GM21717 (cell line): ENCODE measurements at regions not wholly inside any gene's neighbourhood (a gene's known extent, or its start where the extent isn't known, plus 50 kb on each side); places are given as distances from the start of the nearest gene placed in this dataset.

Source experiments
- ATAC-seq: cut with Tn5 transposase; IDR thresholded peaks from one replicate; pipeline ENCODE4 v1.9.1; 2021; ENCODE audit warnings: mild to moderate bottlenecking, moderate library complexity; ENCODE audit not compliant: unreplicated experiment

DNA sequence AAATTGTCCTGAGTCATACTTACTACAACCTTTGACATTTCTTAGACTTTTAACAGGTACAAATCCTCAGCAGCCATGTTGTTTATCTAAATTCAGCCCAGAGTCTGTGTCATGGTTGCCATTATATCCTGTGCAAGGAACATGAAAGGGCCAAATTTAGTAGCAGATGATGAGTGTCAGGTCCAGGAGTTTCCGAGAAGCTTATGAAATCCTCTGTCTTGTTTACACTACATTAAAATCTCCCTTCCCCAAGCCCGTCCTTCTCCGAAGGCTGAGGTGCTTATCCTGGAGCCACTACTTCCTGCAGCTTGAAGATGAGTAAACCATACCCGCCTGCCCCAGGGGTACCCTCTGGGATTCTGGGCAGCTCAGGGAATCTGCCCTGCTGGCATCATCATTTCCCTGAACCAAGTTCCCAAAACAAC, 102.6 kb upstream of the SERP2 start:
- ATAC-seq: no peak

DNA sequence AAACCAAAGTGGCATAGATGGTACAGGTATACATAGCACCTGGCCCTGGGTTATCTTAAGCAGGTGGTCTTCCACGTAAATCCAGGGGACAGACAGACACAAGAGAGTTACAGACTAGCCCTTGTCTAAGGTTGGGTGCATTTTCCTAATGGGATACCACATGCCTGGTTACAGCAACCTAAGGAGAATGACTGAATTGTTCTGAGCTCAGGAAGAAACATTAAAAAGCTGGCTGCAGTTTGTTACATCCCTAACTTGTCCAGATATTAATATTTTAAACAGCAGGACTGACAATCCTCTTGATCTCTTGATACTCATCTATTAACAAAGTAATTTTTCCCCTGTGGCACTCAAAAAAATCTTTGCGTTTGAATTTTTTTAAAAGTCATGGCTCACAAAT, 102.2 kb upstream of the SERP2 start:
- ATAC-seq: no peak

DNA sequence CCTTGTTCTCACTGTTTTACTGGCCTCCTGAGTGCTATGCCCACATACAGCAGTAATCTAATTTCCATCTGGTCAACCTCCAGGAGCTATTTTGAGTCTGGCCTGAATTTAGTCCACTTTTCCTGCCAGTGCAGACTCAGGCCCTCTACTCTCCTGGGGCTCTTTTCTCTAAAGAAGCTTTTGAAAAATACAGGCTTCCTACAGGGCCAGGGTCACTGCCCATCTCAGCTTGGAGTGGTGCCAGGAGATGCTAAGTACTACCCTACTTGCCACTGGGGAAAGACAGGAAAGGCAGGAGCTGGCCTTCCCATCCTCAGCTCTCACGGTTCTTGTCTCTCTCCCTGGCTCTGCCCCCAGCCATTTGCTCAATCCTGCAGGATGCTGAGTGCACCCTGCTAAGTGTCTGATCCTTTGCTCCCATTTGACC, 101.7 kb upstream of the SERP2 start:
- ATAC-seq: no peak

DNA sequence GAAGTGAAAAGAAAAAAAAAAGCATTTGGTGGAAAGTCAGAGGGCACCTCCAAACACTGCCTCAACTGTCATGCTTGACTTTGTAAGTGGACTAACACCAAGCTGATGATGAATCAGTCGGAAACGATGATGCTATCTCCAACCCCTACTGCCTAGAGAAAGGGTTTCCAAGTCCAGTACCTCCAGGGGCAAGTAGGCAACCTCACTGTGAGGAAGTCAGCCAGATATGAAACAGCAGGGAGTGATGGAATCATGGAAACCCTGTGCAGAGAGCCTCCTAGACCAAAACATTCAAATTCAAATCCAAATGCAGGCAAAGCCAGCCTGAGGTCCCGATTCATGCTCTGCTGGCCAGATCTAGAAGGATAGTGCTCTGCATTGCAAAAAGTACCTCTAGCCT, 100.9 kb upstream of the SERP2 start:
- ATAC-seq: no peak

DNA sequence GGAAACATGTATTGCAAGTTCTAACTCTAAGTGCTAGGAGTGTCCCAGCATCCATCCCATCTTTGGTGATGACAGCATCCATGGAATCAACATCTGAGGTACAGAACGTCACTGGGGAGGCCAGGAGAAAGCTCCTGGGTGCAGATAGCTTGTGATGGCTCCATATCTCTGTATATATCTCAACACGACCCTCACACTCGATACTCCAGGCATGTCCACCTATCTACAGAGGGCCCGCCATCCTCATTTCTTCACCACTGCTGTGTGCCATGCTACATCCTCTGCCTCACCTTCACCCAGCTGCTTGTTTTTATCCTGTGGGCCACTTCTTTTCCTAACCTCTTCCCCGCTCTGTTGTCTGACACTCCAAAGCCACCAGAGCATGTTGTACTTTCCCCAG, 100.4 kb upstream of the SERP2 start:
- ATAC-seq: no peak

DNA sequence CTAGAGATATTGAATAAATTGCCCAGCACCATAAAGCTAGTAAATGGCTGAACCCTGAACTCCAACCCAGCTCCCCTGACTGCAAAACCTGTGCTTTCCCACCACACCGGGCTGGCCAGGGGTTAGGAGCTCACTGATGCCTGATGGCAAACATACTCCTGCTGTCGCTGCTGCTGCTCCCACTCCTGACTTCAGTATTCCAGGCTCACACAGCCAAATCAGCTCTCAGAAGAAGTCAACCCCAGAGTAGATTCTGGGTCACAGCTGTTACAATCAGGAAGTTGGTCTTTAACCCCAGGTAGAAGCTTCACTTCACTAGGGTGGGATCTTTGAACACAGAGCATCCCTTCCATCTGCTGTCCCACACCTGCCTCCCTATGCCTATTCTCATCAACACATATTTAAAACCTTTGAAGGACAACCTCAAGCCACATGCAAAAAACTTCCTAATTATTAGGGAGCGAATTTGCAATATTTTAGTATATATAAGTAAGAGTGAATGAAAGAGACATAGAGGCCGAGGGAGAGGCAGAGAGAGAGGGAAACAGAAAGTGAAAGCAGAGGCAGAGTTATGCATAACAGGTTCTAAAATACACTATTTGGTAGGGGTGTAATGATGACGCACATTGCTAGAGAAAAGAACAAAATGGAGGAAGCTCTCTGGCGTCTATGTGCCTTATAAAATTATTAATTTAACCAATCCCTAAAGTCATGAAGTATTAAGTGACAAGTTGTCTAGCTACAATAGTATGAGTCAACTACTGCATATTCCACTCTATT, 99.4 kb upstream of the SERP2 start:
- peak; percentile 87 for ATAC-seq

DNA sequence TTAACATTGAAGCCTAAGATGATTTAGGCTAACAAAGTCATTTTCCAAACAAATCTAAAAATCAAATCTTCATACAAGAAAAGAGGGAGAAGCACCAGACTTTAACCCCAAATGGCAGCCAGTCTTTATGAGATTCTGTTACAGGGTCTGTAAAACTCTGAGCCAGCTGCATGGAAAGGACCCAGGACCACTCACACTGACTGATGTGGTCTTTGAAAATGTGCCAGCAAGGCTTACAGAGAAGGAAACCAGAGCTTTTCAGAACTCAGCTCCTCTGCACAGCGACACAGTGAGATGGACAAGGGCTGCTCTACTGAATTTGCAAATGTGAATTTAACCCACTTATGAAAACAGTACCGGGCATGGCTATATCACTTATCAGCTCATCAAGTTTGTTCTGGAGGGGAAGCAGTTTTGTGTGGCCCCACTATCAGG, 98.8 kb upstream of the SERP2 start:
- peak; percentile 10 for ATAC-seq

DNA sequence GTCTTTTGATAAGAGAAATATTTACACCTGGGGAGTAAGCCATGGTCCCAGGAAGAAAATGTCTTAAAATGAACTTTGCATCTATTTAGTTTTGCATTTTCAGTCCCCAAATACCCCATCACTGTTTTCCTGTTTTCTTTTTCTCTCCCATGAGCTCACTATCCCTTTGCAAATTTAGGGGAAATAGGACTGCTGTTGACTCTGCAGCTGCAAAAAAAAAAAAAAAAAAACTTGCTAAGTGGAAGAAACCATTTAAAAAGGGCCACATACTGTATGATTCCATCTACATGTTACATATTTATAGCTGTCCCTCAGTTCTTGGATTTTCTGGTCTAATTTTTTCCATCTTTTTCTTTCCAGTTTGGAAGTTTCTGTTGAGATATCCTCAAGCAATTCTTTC, 98.2 kb upstream of the SERP2 start:
- no peak for ATAC-seq

DNA sequence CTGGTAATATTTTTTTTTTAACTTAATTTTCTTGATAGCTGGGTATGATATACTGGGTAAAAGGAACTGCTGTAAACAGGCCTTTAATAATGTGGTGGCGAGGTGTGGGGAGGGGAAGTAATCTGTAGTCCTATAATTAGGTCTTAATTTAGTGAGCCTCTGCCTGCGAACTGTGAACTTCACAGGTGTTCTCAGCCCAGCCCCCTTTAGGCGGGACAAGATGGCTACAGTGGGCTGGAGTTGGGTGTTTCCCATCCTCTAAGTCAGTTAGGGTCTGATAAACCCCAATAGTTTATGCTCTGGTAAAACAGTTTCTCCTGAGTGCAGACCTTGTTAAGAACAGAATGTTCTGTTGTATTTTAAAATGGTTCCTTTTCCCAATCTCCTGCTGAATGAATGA, 97.6 kb upstream of the SERP2 start:
- no peak for ATAC-seq

DNA sequence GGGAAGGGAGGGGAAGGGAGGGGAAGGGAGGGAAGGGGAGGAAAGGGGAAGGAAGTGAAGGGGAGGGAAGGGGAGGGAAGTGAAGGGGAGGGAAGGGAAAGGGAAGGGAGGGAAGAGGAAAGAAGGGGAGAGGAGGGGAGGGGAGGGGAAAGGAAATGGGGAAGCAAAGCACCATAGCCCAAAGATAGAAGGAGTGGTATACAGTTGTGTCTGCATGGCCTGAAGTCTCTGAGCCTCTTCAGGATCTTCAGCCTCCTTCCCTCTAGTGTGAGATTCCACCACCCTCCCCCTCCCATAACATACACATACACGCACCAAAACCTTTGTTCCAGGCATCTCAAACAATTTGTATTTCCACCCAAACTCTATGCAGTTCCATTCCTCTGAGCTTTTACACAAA, 96.2 kb upstream of the SERP2 start:
- ATAC-seq: no peak

DNA sequence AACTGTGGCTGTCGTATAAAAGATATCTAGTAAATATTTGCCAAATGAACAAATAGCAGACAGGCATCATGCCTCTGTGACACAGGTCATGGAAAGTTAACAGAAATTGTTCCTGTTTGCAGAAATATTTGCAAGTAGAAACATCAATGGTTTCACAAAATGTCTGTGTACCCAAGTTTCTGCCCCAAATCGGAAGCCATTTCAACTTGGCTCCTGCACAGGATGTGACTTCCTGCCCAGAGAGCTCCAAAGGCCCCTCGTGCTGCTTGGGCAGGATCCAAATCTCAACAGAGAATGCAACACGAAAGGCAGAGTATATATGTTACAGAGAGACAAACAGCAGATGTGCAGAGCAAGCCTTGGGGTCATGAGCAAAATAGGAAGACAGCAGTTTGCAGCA, 95.5 kb upstream of the SERP2 start:
- ATAC-seq: no peak

DNA sequence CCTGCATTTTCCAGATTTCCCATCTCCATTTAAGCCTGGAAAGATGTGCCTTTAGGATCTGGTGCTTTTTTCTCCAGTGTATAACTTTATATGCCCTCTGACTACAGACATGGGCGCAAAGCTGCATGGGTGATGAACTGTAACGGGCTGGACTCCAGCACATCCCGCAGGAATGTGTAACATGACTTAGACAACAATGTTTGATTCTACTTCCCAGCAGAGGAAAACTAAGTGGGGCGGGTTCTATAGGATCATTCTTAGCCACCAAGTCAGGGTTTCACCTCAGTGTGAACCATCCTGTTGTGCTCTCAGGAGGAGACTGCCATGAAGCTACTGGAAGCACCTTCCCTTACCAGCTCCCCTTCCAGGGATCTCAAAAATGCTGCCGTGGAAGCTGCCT, 93.2 kb upstream of the SERP2 start:
- ATAC-seq: no peak

DNA sequence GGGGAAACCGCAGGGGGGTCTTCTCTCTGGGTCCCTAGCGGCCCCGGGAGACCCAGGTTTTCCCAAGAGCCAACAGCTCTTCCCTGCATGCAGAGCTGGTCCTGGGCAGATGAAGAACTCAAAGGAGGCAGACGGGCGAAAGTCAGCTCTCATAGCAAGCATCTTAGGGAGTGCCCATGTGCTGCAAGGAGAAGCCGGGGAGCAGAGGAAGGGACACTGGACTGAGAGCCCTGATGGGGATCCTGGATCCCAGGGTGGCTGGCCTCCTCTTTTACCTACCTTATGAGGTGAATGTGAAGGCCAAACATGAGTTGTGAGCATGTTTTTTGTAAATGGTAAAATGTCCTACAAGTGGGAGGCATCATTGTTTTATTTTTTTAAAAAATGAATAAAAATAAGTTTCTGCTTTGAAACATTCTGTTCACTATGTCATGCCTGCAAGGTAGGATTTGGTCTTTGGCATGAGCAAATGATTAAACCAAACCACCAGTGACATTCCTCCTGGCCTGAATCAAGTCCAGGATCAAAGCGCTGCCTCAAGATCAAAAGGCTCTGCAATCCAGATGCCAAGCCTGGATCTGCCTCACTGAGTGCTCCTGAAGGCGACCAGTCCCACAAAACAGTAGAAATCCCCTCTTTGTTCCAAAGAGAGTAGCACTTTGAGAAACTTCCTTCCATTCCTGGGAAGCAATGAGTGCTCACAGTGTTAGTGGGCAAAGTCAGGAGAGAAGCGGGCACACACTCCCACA, 92.2 kb upstream of the SERP2 start:
- ATAC-seq: no peak

DNA sequence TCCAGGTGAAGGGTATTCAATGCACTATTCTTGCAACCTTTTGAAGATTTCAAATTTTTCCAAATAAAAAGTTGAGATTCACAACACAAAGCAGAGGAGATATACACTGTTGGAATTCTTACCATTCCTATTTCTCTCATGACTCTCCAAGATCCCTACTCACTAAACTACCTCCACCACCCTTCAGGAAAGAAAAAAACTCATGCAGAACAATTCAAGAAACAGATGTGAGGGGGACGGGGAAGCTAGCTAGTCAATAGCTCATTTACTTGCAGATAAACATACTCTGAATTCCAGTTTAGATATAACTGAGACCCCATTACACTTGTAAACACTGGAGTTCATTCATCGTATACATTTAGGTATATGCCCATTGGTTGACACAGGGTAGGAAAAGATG, 90.0 kb upstream of the SERP2 start:
- no peak for ATAC-seq

DNA sequence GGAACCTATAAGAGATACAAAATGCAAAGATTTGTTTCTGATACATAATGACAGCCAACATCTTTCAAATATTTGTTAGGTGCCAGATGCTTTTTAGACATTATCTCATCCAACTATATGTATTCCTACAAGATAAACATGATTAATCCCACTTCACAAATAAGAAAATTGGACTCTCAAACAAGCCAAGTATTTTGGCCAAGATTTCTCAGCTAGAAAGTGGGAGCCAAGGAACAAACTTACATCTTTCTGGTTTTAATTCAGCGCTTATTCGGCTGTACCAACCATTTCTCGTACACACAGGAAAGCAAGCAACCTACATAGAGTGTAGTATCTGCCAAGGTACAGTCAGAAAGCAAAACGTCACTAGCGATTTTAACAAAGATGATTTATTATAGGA, 85.7 kb upstream of the SERP2 start:
- ATAC-seq: no peak

DNA sequence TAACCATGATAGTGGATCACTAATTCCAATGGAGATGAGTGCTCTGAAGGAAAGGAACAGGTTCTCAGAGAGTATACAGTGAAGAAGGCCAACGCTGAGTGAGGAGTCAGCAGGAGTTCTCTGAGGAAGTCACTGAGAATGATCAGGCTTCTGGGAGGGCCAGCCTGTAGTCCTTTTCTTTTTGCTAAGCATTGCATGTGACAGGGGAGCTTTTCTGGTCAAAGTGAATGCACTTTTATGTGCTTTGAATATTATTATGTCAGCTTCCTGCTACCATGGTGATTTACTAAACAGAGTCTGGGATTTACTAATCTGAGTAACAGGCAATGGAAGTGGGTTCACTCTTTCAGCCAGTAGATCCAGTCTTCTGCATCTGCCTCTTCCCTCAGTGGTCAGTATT, 81.1 kb upstream of the SERP2 start:
- no peak for ATAC-seq

DNA sequence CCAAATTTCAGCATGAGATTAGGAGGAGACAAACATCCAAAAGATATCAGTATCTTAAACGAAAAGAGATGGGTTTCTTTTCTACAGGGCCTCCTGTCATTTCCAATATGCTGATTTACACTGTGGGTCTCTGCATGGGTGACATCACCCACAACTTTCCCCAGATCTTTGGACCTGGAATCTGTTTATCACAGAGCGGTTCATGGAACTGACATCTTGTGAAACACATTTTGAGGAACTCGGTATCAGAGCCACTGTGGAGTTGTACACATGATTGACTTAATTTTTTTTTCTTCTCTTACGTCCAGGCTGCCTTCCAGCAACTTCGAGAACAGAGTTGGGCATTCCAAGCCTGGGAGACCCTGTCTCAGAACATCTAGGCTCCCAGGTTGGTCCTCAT, 80.2 kb upstream of the SERP2 start:
- ATAC-seq: no peak

DNA sequence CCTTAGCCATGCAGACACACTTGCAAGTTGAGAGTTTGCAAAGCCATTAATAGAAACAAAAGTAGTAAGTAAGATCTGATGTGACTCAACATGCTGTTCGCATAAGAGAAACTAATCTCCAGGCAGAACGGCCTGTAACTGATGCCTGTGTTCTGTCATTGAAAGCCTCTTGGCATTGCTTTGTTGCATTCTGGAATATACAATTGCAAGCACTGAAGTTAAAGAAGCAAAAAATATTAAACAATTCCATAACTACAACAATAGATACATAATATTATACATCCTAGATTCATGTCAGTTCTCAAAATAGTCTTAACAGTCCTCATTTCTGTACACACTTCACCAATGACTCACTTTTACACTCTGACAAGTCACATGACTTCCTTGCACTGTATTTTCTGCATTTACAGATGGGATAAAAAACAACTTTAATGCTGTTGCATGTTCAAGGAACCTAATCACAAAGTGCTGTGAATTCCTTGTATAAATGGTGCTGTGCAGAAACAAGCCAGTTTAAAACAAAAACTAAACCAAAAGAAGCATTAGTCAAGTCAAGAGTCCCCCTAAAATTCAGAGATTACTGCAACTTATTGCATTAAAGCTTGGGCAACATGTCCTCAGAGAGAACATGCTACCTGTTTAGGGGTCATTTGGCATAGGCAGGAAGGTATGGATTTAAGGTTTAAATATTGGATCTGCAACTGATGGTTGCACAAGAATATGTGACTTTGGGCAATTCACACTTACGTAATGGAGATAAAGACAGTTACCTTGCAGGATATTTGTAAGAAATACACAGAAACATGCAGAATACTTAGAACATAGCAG, 79.5 kb upstream of the SERP2 start:
- no peak for ATAC-seq

DNA sequence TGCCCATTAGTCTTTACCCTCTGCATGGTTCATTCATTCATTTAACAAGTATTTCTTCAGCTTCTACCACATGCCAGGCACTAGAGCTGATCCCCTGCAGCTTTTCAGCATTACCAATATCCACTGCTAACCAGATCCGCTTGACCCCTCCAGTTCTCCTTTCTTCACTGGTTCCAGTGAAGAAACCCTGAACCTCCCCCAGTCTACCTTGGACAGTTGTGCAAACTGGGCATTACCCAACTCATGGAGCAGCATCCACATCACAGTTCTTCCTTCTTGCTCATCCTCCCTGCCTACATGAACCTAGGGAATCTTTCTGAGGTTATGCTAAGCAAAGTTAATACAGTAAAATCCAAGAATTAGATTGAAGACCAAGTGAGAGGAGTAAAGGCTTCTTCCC, 78.7 kb upstream of the SERP2 start:
- ATAC-seq: no peak

DNA sequence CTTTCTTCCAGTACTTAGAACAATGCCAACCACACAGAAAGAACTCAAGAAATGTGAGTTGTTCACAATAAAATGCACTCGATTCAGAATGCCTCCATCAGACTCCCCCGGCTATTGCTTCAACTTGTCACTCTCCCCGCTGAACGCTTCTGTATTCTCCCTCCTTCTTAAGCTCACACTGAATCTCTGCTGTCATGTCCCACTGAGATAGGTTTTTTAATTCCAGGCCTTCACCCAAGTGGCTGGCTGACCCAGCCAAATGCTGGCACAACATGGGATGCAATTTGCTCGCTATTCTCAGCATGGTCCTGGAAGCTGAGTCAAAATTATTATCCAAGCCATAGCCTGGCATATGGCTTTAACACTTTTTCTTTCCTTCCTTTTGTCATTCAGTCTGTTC, 76.8 kb upstream of the SERP2 start:
- ATAC-seq: no peak

DNA sequence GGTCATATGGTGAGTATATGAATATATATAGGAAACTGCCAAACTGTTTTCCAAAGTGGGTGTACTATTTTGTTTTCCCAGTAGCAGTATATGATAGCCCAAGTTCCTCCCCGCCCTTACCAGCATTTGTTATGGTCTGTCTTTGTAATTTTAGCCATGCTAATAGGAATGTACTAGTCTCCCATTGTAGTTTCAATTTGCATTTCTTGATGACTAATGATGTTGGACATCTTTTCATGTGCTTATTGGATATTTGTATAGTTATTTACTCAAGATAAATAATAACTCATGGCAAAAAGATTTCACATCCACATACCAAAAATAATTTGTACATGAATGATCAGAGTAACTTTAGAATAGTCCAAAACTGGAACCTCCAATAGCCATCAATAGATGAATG, 75.3 kb upstream of the SERP2 start:
- no peak for ATAC-seq
